ENCODE measurements at regions not wholly inside any gene's neighbourhood (a gene's known extent, or its start where the extent isn't known, plus 50 kb on each side); places are given as distances from the start of the nearest gene placed in this dataset.
"Not testable (repeated sequence)": the region's sequence is repeated elsewhere in the genome, so short reads cannot be mapped to it uniquely, and the experiment has no call there.

- Histone ChIP-seq H3K4me1 (ENCODE audit: control insufficient read depth, insufficient read depth, low read length) (no peaks in the 10 kb centered on the region), H3K27me3 (replicated peaks; ENCODE audit: control insufficient read depth, insufficient read depth, low read length) (no peaks in the 10 kb centered on the region), H3K36me3 (ENCODE audit: control insufficient read depth, insufficient read depth, low read length, severe bottlenecking) (no peaks in the 10 kb centered on the region), H3K9ac (ENCODE audit: low read length) (no peak overlapping the region), H3K9me3 (ENCODE audit: control insufficient read depth, low read length) (no peaks in the 10 kb centered on the region), H3K4me3 (ENCODE audit: low read length) (no peak overlapping the region)
- no peak for DNase-seq (ENCODE audit: low read depth)
These were observed 131.7 kb upstream of the MYO10 start for GRCh38 chr5:17067657-17068392.

DNA sequence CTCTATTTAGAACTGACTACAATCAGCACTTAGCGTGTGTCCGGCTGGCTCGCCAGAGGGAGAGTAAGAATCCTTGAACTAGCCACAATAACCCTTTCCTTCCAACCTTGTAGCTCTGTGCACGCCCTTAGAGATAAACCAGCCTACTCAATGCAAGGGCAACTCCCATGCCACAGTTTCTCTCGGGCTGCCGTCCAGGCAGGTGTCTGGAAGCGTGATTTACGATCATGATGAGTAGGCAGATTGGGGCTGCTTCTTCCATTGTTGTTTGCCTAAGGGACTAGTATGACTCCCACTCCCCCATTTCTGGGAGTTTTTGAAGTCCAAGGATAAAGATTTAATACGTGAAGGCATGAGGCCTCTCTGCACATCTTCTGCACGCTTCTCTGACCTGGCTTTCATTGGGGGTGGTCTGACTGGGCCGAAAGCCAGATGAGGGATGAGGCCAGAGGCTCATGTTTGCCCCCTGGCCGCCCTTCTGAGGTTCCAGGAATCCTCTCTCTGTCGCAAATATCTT, 134.0 kb upstream of the MYO10 start:
- Histone ChIP-seq H3K4me1 (ENCODE audit: control insufficient read depth, insufficient read depth, low read length) (no peaks in the 10 kb centered on the region), H3K36me3 (ENCODE audit: control insufficient read depth, insufficient read depth, low read length, severe bottlenecking) (no peaks in the 10 kb centered on the region), H3K9me3 (ENCODE audit: control insufficient read depth, low read length) (no peaks in the 10 kb centered on the region), H3K27me3 (replicated peaks; ENCODE audit: control insufficient read depth, insufficient read depth, low read length) (no peaks in the 10 kb centered on the region), H3K4me3 (ENCODE audit: low read length) (no peak overlapping the region), H3K9ac (ENCODE audit: low read length) (no peak overlapping the region)
- no peak for DNase-seq (ENCODE audit: low read depth)

- H3K9ac ChIP-seq (ENCODE audit: low read length), result no peak overlapping the region
- H3K4me1 ChIP-seq (ENCODE audit: control insufficient read depth, insufficient read depth, low read length), result no peaks in the 10 kb centered on the region
- no peak for DNase-seq (ENCODE audit: low read depth)
- no peaks in the 10 kb centered on the region for H3K27me3 ChIP-seq (replicated peaks; ENCODE audit: control insufficient read depth, insufficient read depth, low read length)
- no peaks in the 10 kb centered on the region for H3K9me3 ChIP-seq (ENCODE audit: control insufficient read depth, low read length)
- no peak overlapping the region for H3K4me3 ChIP-seq (ENCODE audit: low read length)
- H3K36me3 ChIP-seq (ENCODE audit: control insufficient read depth, insufficient read depth, low read length, severe bottlenecking), result no peaks in the 10 kb centered on the region
These were observed 134.6 kb upstream of the MYO10 start for GRCh38 chr5:17070647-17071046.

- Histone ChIP-seq H3K4me3 (ENCODE audit: low read length) (no peak overlapping the region), H3K27me3 (replicated peaks; ENCODE audit: control insufficient read depth, insufficient read depth, low read length) (no peaks in the 10 kb centered on the region), H3K4me1 (ENCODE audit: control insufficient read depth, insufficient read depth, low read length) (no peaks in the 10 kb centered on the region)
These were observed 139.1 kb upstream of the MYO10 start for GRCh38 chr5:17075236-17075635.

DNA sequence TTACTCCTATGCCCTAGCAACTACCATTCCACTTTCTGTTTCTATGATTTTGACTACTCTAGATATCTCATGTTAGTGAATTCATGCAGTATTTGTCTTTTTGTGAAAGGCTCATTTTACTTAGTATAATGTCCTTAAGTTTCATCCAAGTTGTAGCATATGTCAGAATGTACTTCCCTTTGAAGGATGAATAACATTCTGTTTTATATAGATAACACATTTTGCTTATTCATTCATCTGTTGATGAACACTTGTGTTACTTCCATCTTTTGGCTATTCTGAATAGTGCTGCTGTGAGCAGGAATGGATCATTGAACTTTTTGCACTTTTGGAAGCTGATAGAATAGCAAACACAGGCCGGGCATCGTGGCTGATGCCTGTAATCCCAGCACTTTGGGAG, 140.2 kb upstream of the MYO10 start:
- no peak for DNase-seq (ENCODE audit: low read depth)

More at GRCh38 chr5:17075236-17075635, 139.1 kb upstream of the MYO10 start:
- DNase-seq (ENCODE audit: low read depth), result no peak
- H3K9ac ChIP-seq (ENCODE audit: low read length), result no peak overlapping the region
- H3K36me3 ChIP-seq (ENCODE audit: control insufficient read depth, insufficient read depth, low read length, severe bottlenecking), result no peaks in the 10 kb centered on the region
- no peaks in the 10 kb centered on the region for H3K9me3 ChIP-seq (ENCODE audit: control insufficient read depth, low read length)

DNA sequence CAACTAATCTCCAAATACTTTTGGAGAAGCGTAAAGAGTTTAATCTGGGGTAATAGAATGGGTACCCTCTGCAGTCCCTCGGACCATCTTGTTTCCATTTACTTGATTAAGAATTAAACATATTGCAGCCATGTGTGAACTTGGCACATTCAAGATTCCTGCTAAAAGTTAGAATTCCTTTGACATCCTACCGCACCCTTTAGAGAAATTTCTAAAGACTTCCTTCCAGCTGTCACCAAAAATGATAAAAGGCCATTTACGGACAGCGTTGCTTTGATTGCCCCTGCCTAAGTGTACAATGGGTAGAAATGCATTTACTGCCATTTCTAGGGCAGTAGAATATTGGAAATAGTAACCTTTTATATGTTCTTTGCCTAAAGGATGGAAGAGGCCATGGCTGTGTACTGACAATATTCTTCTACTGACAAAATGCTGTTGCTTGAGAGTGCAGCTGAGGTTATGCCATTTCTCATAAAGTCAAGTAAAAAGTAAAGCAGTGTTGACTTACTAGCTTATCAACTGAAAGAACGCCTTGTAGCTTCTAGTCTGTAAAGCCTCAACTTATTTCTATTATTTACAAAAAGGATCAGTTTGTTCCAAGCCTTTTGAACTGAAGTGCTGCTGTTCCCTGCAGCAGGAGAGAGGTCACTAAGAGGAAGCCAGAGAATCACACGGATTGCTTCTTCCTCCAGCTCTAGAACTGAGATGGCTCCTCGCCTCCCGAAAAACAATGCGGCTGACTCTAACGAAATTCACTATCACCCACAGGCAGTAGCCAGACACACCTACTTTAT, 139.8 kb upstream of the BASP1 start:
- Histone ChIP-seq H3K9me3 (ENCODE audit: control insufficient read depth, low read length) (no peaks in the 10 kb centered on the region), H3K4me1 (ENCODE audit: control insufficient read depth, insufficient read depth, low read length) (no peaks in the 10 kb centered on the region), H3K9ac (ENCODE audit: low read length) (no peak overlapping the region), H3K36me3 (ENCODE audit: control insufficient read depth, insufficient read depth, low read length, severe bottlenecking) (no peaks in the 10 kb centered on the region), H3K27me3 (replicated peaks; ENCODE audit: control insufficient read depth, insufficient read depth, low read length) (no peaks in the 10 kb centered on the region), H3K4me3 (ENCODE audit: low read length) (no peak overlapping the region)
- no peak for DNase-seq (ENCODE audit: low read depth)

More for the DNA sequence above, 140.2 kb upstream of the MYO10 start:
- Histone ChIP-seq H3K4me1 (ENCODE audit: control insufficient read depth, insufficient read depth, low read length) (no peaks in the 10 kb centered on the region), H3K36me3 (ENCODE audit: control insufficient read depth, insufficient read depth, low read length, severe bottlenecking) (no peaks in the 10 kb centered on the region), H3K9ac (ENCODE audit: low read length) (no peak overlapping the region), H3K9me3 (ENCODE audit: control insufficient read depth, low read length) (no peaks in the 10 kb centered on the region), H3K27me3 (replicated peaks; ENCODE audit: control insufficient read depth, insufficient read depth, low read length) (no peaks in the 10 kb centered on the region), H3K4me3 (ENCODE audit: low read length) (no peak overlapping the region)

DNA sequence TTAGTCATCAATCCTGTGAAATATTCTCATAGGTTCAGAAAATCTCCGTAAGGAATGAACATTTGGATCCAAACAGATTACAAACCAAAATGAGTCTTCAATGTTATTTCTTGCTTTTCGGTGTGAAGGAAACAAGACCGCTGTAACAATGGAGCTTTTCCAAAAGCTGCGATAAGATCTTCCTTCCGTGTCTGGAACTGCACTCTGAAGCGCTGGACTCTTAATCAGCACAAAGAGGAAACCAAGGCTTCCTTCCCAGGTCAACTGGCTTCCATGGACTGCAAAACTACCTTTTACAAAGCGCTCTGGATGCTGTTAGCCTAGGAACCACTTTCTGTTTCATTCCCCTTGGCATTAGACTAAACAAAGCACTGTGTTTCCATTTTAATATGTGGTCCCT, 137.9 kb upstream of the BASP1 start:
- H3K27me3 ChIP-seq (replicated peaks; ENCODE audit: control insufficient read depth, insufficient read depth, low read length), result no peaks in the 10 kb centered on the region
- H3K9ac ChIP-seq (ENCODE audit: low read length), result no peak overlapping the region
- no peak overlapping the region for H3K4me3 ChIP-seq (ENCODE audit: low read length)
- H3K4me1 ChIP-seq (ENCODE audit: control insufficient read depth, insufficient read depth, low read length), result no peaks in the 10 kb centered on the region
- no peak for DNase-seq (ENCODE audit: low read depth)
- no peaks in the 10 kb centered on the region for H3K9me3 ChIP-seq (ENCODE audit: control insufficient read depth, low read length)
- H3K36me3 ChIP-seq (ENCODE audit: control insufficient read depth, insufficient read depth, low read length, severe bottlenecking), result no peaks in the 10 kb centered on the region

DNA sequence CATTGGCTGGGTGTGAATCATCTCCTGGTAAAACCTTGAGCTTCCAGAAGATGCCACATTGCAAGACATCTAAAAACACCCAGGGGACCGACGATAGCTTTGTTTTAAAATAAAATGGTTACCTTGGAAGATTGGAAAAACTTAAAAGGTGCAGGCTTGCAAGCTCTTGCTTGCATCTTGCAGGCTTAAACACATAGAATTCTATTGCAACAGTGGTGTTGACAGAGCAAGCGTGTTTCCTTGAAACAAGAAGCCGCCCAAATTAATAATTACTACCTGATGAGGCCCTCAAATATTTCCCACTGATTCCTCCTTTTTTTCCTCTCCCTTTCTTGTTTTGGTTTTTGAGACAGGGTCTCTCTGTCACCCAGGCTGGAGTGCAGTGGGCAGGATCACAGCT, 137.1 kb upstream of the BASP1 start:
- H3K4me1 ChIP-seq (ENCODE audit: control insufficient read depth, insufficient read depth, low read length), result no peaks in the 10 kb centered on the region
- no peak overlapping the region for H3K4me3 ChIP-seq (ENCODE audit: low read length)
- H3K36me3 ChIP-seq (ENCODE audit: control insufficient read depth, insufficient read depth, low read length, severe bottlenecking), result no peaks in the 10 kb centered on the region
- H3K9me3 ChIP-seq (ENCODE audit: control insufficient read depth, low read length), result no peaks in the 10 kb centered on the region
- no peaks in the 10 kb centered on the region for H3K27me3 ChIP-seq (replicated peaks; ENCODE audit: control insufficient read depth, insufficient read depth, low read length)
- no peak overlapping the region for H3K9ac ChIP-seq (ENCODE audit: low read length)
- no peak for DNase-seq (ENCODE audit: low read depth)

DNA sequence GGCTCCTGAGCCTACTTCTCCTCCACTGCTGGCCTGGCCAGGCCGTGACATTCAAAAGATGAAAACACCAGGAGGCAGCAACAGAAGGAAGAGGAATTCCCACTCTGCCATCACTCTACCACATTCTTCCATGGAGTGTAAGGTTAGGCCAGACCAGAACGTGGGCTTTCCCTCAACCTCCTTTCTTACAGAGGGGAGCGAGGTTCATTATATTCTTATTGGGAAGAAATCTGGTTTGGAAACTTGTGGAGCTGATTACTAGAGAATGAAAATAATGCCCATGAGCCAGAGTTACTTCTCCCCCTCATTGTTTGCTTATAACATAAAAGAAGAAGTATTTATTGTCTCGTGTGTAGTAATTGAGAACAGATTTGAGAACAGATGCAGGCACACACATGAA, 136.3 kb upstream of the BASP1 start:
- no peaks in the 10 kb centered on the region for H3K36me3 ChIP-seq (ENCODE audit: control insufficient read depth, insufficient read depth, low read length, severe bottlenecking)
- H3K4me3 ChIP-seq (ENCODE audit: low read length), result no peak overlapping the region
- no peaks in the 10 kb centered on the region for H3K27me3 ChIP-seq (replicated peaks; ENCODE audit: control insufficient read depth, insufficient read depth, low read length)
- no peaks in the 10 kb centered on the region for H3K9me3 ChIP-seq (ENCODE audit: control insufficient read depth, low read length)
- peak; percentile 27 for DNase-seq (ENCODE audit: low read depth)
- H3K9ac ChIP-seq (ENCODE audit: low read length), result no peak overlapping the region
- H3K4me1 ChIP-seq (ENCODE audit: control insufficient read depth, insufficient read depth, low read length), result no peaks in the 10 kb centered on the region

DNA sequence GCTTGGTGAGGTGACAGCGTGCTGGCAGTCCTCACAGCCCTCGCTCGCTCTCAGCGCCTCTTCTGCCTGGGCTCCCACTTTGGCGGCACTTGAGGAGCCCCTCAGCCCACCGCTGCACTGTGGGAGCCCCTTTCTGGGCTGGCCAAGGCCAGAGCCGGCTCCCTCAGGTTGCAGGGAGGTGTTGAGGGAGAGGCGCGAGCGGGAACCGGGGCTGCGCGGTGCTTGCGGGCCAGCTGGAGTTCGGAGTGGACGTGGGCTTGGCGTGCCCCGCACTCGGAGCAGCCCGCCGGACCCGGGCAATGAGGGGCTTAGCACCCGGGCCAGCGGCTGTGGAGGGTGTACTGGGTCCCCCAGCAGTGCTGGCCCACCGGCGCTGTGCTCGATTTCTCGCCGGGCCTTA, 134.2 kb upstream of the BASP1 start:
- not testable (repeated sequence) for H3K4me1 ChIP-seq (ENCODE audit: control insufficient read depth, insufficient read depth, low read length); H3K4me3 ChIP-seq (ENCODE audit: low read length); DNase-seq (ENCODE audit: low read depth); H3K27me3 ChIP-seq (replicated peaks; ENCODE audit: control insufficient read depth, insufficient read depth, low read length); H3K36me3 ChIP-seq (ENCODE audit: control insufficient read depth, insufficient read depth, low read length, severe bottlenecking); H3K9me3 ChIP-seq (ENCODE audit: control insufficient read depth, low read length); H3K9ac ChIP-seq (ENCODE audit: low read length)

DNA sequence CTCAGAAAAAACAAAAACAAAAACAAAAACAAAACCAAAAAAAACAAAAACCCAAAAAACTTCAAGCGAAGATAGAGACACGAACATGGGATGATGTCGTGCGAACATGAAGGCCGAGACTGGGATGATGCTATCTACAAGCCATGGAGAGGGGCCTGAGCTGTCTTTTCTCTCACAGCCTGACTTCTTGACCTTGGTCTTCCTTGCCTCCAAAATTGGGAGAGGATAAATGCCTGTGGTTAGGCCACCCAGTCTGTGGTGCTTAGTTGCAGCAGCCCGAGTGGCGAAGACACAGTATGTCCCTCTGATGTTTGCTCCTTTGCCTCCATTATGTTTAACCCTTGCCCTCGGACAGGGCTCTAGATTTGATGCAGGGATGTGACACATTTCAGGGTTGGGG, 130.4 kb upstream of the BASP1 start:
- Histone ChIP-seq H3K9me3 (ENCODE audit: control insufficient read depth, low read length) (no peaks in the 10 kb centered on the region), H3K27me3 (replicated peaks; ENCODE audit: control insufficient read depth, insufficient read depth, low read length) (no peaks in the 10 kb centered on the region), H3K9ac (ENCODE audit: low read length) (no peak overlapping the region), H3K36me3 (ENCODE audit: control insufficient read depth, insufficient read depth, low read length, severe bottlenecking) (no peaks in the 10 kb centered on the region), H3K4me3 (ENCODE audit: low read length) (no peak overlapping the region), H3K4me1 (ENCODE audit: control insufficient read depth, insufficient read depth, low read length) (no peaks in the 10 kb centered on the region)
- DNase-seq (ENCODE audit: low read depth), result no peak
